ENCODE measurements at regions not wholly inside any gene's neighbourhood (a gene's known extent, or its start where the extent isn't known, plus 50 kb on each side); places are given as distances from the start of the nearest gene placed in this dataset.
A peak's percentile ranks its signal among the peaks of the same experiment; 100 is the strongest.

DNA sequence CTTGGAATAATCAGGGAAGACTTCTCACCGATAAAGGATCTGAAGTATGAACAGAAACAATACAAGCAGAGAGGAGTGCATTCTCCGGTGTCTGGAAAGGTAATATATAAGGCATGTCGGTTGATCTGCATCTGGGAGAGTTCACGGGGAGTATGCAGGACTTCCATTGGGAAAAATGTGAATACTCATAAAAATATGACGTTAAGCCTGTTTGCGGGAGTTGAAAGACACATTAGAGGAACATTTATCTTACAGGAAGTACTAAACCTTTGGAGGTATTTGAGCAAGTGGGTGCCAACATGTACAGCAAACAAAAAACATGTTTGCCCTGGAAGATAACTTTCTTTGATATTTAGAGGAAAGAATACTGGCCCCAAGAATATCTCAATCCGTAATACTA is 286.8 kb downstream of the SLITRK6 start:
- H3K4me2 ChIP-seq (ENCODE audit: low read depth, low read length): no peak overlapping the region
- H3K56ac ChIP-seq (ENCODE audit: extremely low read depth, insufficient read depth, low read length): no peak overlapping the region
- TF ChIP-seq NFE2L2 (IDR thresholded peaks at IDR 0.05; ENCODE audit: low read depth, low read length) (no peak), MAFK (IDR thresholded peaks at IDR 0.05; ENCODE audit: low read depth, low read length) (no peak), RAD21 (IDR thresholded peaks at IDR 0.05; ENCODE audit: low read length) (no peak), SMC3 (IDR thresholded peaks at IDR 0.05; ENCODE audit: low read depth, low read length) (no peak), CEBPB (IDR thresholded peaks at IDR 0.05; ENCODE audit: low read depth, low read length) (no peak), BHLHE40 (IDR thresholded peaks at IDR 0.05; ENCODE audit: low read depth, low read length) (no peak), USF2 (IDR thresholded peaks at IDR 0.05; ENCODE audit: low read depth, low read length) (no peak), RFX5 (IDR thresholded peaks at IDR 0.05; ENCODE audit: low read depth, low read length) (no peak), CHD1 (IDR thresholded peaks at IDR 0.05; ENCODE audit: low read depth, low read length) (no peak), MXI1 (IDR thresholded peaks at IDR 0.05; ENCODE audit: borderline replicate concordance, low read depth, low read length) (no peak), MAZ (IDR thresholded peaks at IDR 0.05; ENCODE audit: borderline replicate concordance, low read depth, low read length) (no peak), FOS (IDR thresholded peaks at IDR 0.05; ENCODE audit: low read depth, low read length) (no peak), RCOR1 (IDR thresholded peaks at IDR 0.05; ENCODE audit: insufficient replicate concordance, low read length) (no peak), POLR2A (IDR thresholded peaks at IDR 0.05; ENCODE audit: low read depth, low read length) (no peak)
- TF ChIP-seq, protein P1, sequence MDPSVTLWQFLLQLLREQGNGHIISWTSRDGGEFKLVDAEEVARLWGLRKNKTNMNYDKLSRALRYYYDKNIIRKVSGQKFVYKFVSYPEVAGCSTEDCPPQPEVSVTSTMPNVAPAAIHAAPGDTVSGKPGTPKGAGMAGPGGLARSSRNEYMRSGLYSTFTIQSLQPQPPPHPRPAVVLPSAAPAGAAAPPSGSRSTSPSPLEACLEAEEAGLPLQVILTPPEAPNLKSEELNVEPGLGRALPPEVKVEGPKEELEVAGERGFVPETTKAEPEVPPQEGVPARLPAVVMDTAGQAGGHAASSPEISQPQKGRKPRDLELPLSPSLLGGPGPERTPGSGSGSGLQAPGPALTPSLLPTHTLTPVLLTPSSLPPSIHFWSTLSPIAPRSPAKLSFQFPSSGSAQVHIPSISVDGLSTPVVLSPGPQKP (IDR thresholded peaks at IDR 0.05; ENCODE audit: borderline replicate concordance, low read depth, low read length): no peak
- TF ChIP-seq, protein P2, sequence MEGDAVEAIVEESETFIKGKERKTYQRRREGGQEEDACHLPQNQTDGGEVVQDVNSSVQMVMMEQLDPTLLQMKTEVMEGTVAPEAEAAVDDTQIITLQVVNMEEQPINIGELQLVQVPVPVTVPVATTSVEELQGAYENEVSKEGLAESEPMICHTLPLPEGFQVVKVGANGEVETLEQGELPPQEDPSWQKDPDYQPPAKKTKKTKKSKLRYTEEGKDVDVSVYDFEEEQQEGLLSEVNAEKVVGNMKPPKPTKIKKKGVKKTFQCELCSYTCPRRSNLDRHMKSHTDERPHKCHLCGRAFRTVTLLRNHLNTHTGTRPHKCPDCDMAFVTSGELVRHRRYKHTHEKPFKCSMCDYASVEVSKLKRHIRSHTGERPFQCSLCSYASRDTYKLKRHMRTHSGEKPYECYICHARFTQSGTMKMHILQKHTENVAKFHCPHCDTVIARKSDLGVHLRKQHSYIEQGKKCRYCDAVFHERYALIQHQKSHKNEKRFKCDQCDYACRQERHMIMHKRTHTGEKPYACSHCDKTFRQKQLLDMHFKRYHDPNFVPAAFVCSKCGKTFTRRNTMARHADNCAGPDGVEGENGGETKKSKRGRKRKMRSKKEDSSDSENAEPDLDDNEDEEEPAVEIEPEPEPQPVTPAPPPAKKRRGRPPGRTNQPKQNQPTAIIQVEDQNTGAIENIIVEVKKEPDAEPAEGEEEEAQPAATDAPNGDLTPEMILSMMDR (conservative IDR thresholded peaks at IDR 0.05; ENCODE audit: low read depth, low read length): no peak
- ChIA-PET CTCF (interaction anchor here (0.8 kb wide), 1 partner anchor 11 kb away, joined by 10 read pairs; no protein-coding TSS in a partner anchor), POLR2A (ENCODE audit: unreplicated experiment) (no interaction called here)
- no peak for DNase-seq
- H3K9me3 ChIP-seq (ENCODE audit: control insufficient read depth, insufficient read depth, low read length): no peaks in the 10 kb centered on the region
- H3K9me1 ChIP-seq (ENCODE audit: insufficient read depth, low read length): 0 out of 2 replicates have a peak, but pooled peaks cover 9% of the 10 kb centered on the region
- H4K5ac ChIP-seq (ENCODE audit: low read depth, low read length): no peak overlapping the region
- H3K36me3 ChIP-seq (ENCODE audit: control insufficient read depth, insufficient read depth, low read length): no peaks in the 10 kb centered on the region
- no peak overlapping the region for H3K18ac ChIP-seq (ENCODE audit: low read depth, low read length)
- H2BK120ac ChIP-seq (ENCODE audit: low read depth, low read length): no peak overlapping the region
- no peak overlapping the region for H2BK15ac ChIP-seq (ENCODE audit: low read depth, low read length)
- H3K4ac ChIP-seq (ENCODE audit: low read depth, low read length): no peak overlapping the region
- no peaks in the 10 kb centered on the region for H4K20me1 ChIP-seq (ENCODE audit: insufficient read depth, low read length)
- no peak overlapping the region for H3K9ac ChIP-seq (ENCODE audit: low read depth, low read length)
- H2BK5ac ChIP-seq (ENCODE audit: low read depth, low read length, poor library complexity, severe bottlenecking): no peak overlapping the region
- H3K27me3 ChIP-seq (ENCODE audit: control insufficient read depth, insufficient read depth, low read length): no peaks in the 10 kb centered on the region
- no peak overlapping the region for H2AK5ac ChIP-seq (ENCODE audit: low read depth, low read length)
- H4K91ac ChIP-seq (ENCODE audit: insufficient read depth, low read depth, low read length): no peak overlapping the region
- no peak overlapping the region for H3K27ac ChIP-seq (ENCODE audit: insufficient read depth, low read length)
- no peak overlapping the region for H3K23ac ChIP-seq (ENCODE audit: low read depth, low read length)
- dilution Hi-C loops (cut with HindIII; ENCODE audit: low sequenced_read_pairs, unreplicated experiment) (no loop called here), intact Hi-C loops (cut with micrococcal nuclease) (no loop called here), in situ Hi-C loops (cut with MboI; ENCODE audit: low sequenced_read_pairs) (no loop called here)
- no peak overlapping the region for H3K14ac ChIP-seq (replicated peaks; ENCODE audit: low read depth, low read length)
- H4K8ac ChIP-seq (ENCODE audit: low read depth in 2 of 2, low read length in 2 of 2): no peak overlapping the region
- H2AK9ac ChIP-seq (replicated peaks; ENCODE audit: low read depth, low read length, poor library complexity): no peak overlapping the region
- no peak for ATAC-seq (ENCODE audit: low read depth)
- 88% methylated on average over 4 of the region's 7 CpGs; no CpG with 5 or more reads in 1 of the 2 experiments for WGBS, 2 experiments (ENCODE audit: extremely low coverage in 2 of 2, insufficient read length in 1 of 2)
- H3K79me1 ChIP-seq (ENCODE audit: low read depth in 1 of 2, low read length in 2 of 2): no peaks in the 10 kb centered on the region
- no peak overlapping the region for H3K4me3 ChIP-seq (ENCODE audit: insufficient read depth, low read depth, low read length)
- H2BK20ac ChIP-seq (ENCODE audit: low read depth, low read length): 0 out of 2 replicates have a peak overlapping the region, but pooled peaks have one; percentile 24
- H2AFZ ChIP-seq (replicated peaks; ENCODE audit: low read length, poor library complexity): no peak overlapping the region
- BruUV-seq (replicated peaks): no TSS peak
- H3K4me1 ChIP-seq (ENCODE audit: control insufficient read depth, insufficient read depth, low read length): peaks cover 9% of the 10 kb centered on the region

All from IMR-90 (cell line).